Esophagus squamous epithelium (tissue), 5 donors: ENCODE measurements at regions not wholly inside any gene's neighbourhood (a gene's known extent, or its start where the extent isn't known, plus 50 kb on each side); places are given as distances from the start of the nearest gene placed in this dataset.

Experiments used
- DNase-seq: peaks from one replicate; lab custom pipeline; 2025; lab: John Stamatoyannopoulos, UW
- H3K27ac ChIP-seq, 4 donors: fragments of 200-600 bp; sonication (generic); one replicate each; pipeline ENCODE4 v1.5.1; 2016 to 2019; ENCODE audit warnings: mild to moderate bottlenecking in 1 of 4
- H3K27me3 ChIP-seq, 4 donors: fragments of 200-600 bp; sonication (generic); 1 replicate in 3 of 4; 2 replicates in 1 of 4; pipeline versions ENCODE4 v1.5.1 to v1.6.0; 2017 to 2021; ENCODE audit warnings: antibody characterized with exemption in 1 of 4
- H3K36me3 ChIP-seq, 3 donors: fragments of 200-600 bp; sonication (generic); one replicate each; pipeline ENCODE4 v1.5.1; 2016 to 2019
- H3K4me1 ChIP-seq, 3 donors: fragments of 200-600 bp; sonication (generic); one replicate each; pipeline ENCODE4 v1.5.1; 2017 to 2019
- H3K4me3 ChIP-seq, 4 donors: fragments of 200-600 bp; sonication (generic); 1 replicate in 3 of 4; 2 replicates in 1 of 4; pipeline ENCODE4 v1.5.1; 2016 to 2019; ENCODE audit warnings: mild to moderate bottlenecking in 2 of 4, moderate library complexity in 1 of 4
- H3K9me3 ChIP-seq, 3 donors: fragments of 200-600 bp; sonication (generic); one replicate each; pipeline ENCODE4 v1.5.1; 2016 to 2019
- POLR2A ChIP-seq, 4 donors: fragments of 450-650 bp; IDR thresholded peaks; one replicate each; pipeline ENCODE4 v1.6.1; 2017; ENCODE audit warnings: antibody characterized with exemption in 4 of 4, mild to moderate bottlenecking in 4 of 4, moderate library complexity in 3 of 4
- WGBS, 2 donors: methylation state at CpG; one replicate each; pipeline ENCODE4 v1.1.5; 2018; 5-methylcytosine and 5-hydroxymethylcytosine counted together
- intact Hi-C: fragments of 100-400 bp; cut with DNase I; formaldehyde crosslinking; loops from one replicate; pipeline ENCODE4 v1.15.0; 2022
- TF ChIP-seq, protein P1 (sequence below), 6 experiments: fragments of 450-650 bp in 4 of 6; fragments of 200-600 bp in 2 of 6; sonication (generic) in 2 of 6; IDR thresholded peaks; one replicate each; pipeline ENCODE4 v1.5.1; 2016 to 2019; ENCODE audit warnings: antibody characterized with exemption in 6 of 6, mild to moderate bottlenecking in 4 of 6, moderate library complexity in 4 of 6
- donor health status: DM: yes; HTN: yes; CAD: no.

DNA sequence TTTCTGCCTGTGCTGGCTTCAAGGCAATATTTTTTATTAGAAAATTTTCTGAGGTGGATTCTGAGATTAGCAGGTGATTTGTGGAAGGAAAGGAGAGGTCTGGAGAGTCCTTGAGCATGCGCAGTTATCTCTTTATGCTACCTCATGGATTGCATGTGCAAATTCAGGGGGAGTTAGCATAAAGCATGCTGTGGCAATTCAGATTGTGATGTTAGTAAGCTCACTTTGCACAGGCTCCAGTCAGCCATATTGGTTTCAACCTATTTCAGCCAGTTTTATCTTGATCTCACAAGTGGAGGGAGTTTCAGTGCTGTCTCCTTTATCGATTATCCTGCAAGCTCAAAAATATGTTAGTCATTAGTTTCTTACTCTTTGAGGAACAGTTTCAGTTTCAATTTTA, 2012.3 kb upstream of the PIK3C3 start:
- Histone ChIP-seq H3K27me3 (no peaks in the 10 kb centered on the region), H3K36me3 (no peaks in the 10 kb centered on the region), H3K27ac (no peak overlapping the region), H3K9me3 (no peaks in the 10 kb centered on the region), H3K4me3 (no peak overlapping the region), H3K4me1 (peaks cover 0 to 12% (median 0%) of the 10 kb centered on the region in 3 donors)
- WGBS, 2 donors = 68 to 72% methylated on average over 2 of the region's 2 CpGs
- TF ChIP-seq, protein P1, sequence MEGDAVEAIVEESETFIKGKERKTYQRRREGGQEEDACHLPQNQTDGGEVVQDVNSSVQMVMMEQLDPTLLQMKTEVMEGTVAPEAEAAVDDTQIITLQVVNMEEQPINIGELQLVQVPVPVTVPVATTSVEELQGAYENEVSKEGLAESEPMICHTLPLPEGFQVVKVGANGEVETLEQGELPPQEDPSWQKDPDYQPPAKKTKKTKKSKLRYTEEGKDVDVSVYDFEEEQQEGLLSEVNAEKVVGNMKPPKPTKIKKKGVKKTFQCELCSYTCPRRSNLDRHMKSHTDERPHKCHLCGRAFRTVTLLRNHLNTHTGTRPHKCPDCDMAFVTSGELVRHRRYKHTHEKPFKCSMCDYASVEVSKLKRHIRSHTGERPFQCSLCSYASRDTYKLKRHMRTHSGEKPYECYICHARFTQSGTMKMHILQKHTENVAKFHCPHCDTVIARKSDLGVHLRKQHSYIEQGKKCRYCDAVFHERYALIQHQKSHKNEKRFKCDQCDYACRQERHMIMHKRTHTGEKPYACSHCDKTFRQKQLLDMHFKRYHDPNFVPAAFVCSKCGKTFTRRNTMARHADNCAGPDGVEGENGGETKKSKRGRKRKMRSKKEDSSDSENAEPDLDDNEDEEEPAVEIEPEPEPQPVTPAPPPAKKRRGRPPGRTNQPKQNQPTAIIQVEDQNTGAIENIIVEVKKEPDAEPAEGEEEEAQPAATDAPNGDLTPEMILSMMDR (IDR thresholded peaks at IDR 0.05) = no peak
- TF ChIP-seq POLR2A (IDR thresholded peaks at IDR 0.05) = no peak
- no peak for DNase-seq
- intact Hi-C loops = no loop called here

DNA sequence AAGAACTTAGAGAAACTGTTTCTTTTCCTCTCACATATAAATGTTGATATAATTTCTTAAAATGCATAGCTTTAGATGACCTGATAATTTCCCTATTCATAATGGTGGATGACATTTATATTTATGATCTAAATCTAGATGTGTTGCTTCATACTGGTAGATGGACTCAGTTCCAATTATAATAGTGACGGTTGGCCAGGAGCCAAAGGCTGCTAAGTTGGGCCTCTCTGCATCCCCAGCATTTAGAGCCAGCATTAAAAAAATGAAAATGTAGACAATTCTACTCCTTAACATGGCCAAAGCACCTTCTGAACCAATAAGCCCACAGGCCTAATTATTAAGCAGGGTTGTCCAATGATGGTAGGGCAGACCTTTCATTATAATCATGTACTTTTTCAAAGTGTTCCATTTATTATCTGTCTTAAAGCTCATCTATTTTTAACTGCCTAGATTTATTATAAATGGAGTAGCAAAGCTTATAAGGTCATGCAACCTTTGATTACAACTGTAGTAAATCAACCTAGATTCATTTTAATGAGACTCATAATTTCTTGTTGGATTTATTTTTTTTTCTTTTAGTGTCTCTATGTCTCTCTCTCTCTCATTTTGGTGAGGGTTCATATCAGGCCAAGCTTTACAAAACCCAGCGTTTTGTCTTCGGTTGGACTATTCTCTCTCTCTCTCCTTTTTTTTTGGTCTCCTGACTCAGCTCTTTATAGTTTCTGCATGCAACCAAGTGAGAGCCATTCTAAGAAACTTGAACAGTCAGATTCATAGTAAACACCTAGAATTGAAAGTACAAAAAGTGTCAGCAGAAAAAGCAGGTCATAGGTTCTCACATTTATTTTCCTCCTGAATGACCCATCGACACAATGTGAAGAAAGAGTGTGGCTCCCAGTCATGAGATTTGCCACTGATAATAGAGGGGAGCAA, 2016.1 kb upstream of the PIK3C3 start:
- 71 to 75% methylated on average over 4 of the region's 4 CpGs for WGBS, 2 donors
- no peaks in the 10 kb centered on the region for H3K36me3 ChIP-seq
- no peak overlapping the region for H3K4me3 ChIP-seq
- H3K27me3 ChIP-seq = no peaks in the 10 kb centered on the region
- no peak overlapping the region for H3K27ac ChIP-seq
- no peak for DNase-seq
- intact Hi-C loops = no loop called here
- H3K4me1 ChIP-seq = no peaks in the 10 kb centered on the region
- no peaks in the 10 kb centered on the region for H3K9me3 ChIP-seq
- TF ChIP-seq, protein P1 (IDR thresholded peaks at IDR 0.05) = no peak
- no peak for TF ChIP-seq POLR2A (IDR thresholded peaks at IDR 0.05)

DNA sequence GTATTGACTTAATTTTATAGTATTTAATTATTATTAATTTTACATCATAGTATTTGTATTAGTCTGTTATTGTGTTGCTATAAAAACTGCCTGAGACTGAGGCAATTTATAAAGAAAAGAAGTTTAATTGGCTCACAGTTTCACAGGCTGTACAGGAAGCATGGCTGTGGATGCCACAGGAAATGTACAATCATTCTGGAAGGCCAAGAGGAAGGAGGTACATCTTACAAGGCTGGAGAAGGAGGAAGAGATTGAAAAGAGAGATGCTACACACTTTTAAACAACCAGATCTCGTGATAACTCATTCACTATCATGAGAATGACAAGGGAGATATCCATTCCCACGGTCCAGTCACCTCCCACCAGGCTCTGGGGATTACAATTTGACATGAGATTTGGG, 2019.4 kb upstream of the PIK3C3 start:
- H3K27ac ChIP-seq = no peak overlapping the region
- no peak overlapping the region for H3K4me3 ChIP-seq
- no peak for DNase-seq
- TF ChIP-seq, protein P1 (IDR thresholded peaks at IDR 0.05) = no peak
- TF ChIP-seq POLR2A (IDR thresholded peaks at IDR 0.05) = no peak
- WGBS, 2 donors = 51 to 53% methylated on average over 2 of the region's 2 CpGs
- intact Hi-C loops = no loop called here
- H3K27me3 ChIP-seq = no peaks in the 10 kb centered on the region
- H3K36me3 ChIP-seq = no peaks in the 10 kb centered on the region
- H3K4me1 ChIP-seq = no peaks in the 10 kb centered on the region
- no peaks in the 10 kb centered on the region for H3K9me3 ChIP-seq

DNA sequence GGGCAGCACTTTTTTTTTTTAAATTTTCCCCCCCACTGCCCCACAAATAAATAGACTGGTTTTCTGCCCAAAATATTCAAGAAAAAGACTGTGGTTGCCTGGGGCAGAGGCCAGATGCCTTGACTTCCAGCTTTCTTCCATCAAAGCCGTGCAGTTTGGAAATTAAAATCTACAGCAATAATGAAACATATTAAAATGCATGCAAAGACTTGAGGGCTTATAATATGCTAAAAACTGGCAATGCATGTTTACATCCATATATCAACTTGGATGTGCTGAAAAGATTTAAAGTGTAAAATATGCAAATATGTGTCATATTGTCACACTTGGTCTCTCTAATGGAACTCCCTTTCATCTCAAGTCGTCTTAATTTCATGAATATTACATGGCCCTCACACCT, 2036.2 kb upstream of the PIK3C3 start:
- DNase-seq = no peak
- Histone ChIP-seq H3K4me3 (no peak overlapping the region), H3K9me3 (no peaks in the 10 kb centered on the region), H3K36me3 (no peaks in the 10 kb centered on the region), H3K27ac (no peak overlapping the region), H3K4me1 (peaks cover 0 to 10% (median 0%) of the 10 kb centered on the region in 3 donors), H3K27me3 (no peaks in the 10 kb centered on the region)
- intact Hi-C loops = no loop called here
- 61 to 85% methylated on average over 2 of the region's 2 CpGs for WGBS, 2 donors
- TF ChIP-seq POLR2A (IDR thresholded peaks at IDR 0.05) = no peak
- TF ChIP-seq, protein P1 (IDR thresholded peaks at IDR 0.05) = no peak

DNA sequence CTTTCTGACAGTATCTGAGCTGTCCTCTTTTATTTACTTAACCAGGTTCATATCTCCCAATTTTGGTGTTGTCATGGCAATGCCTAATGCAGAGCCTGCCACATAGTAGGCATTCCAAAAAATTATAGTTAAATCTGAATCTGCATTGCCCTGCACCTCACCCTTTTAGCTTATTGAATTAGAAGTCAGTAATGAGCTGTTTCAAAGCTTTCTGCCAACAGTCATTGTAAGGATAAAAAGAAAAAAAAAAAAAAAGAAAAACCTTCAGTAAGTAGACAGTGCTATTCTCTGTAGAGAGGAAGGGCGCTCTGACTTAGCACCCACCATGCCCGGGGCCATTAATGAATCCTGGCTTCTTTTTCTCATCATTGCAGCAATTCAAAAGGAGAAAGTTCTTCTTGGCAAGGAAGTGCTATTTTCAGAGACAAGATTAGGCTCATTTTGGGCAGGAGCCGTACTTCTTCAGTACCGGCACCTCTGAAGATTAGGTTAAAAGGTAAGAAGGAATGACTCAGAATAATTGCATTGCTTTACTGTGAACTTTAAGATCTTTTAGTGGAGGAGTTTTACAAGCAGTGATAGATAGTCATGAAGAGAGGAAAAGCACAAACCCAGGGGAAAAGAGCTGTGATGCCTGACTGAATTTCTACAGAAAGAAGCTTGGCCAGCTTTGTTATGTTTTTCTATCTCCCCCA, 2041.2 kb upstream of the PIK3C3 start:
- Histone ChIP-seq H3K9me3 (no peaks in the 10 kb centered on the region), H3K36me3 (no peaks in the 10 kb centered on the region), H3K4me1 (peaks cover 0 to 18% (median 0%) of the 10 kb centered on the region in 3 donors), H3K27me3 (no peaks in the 10 kb centered on the region), H3K4me3 (no peak overlapping the region), H3K27ac (peak overlapping the region in 1 of 4 donors; percentile 5)
- no peak for TF ChIP-seq POLR2A (IDR thresholded peaks at IDR 0.05)
- TF ChIP-seq, protein P1 (IDR thresholded peaks at IDR 0.05) = no peak
- DNase-seq = no peak
- WGBS, 2 donors = 34 to 47% methylated on average over 4 of the region's 4 CpGs
- intact Hi-C loops = no loop called here
